ENCODE measurements at regions not wholly inside any gene's neighbourhood (a gene's known extent, or its start where the extent isn't known, plus 50 kb on each side); places are given as distances from the start of the nearest gene placed in this dataset.

- TF ChIP-seq CTCF (IDR thresholded peaks at IDR 0.05; ENCODE audit: low read depth, low read length) (no peak), EZH2phosphoT487 (IDR thresholded peaks at IDR 0.05; ENCODE audit: low read depth) (no peak)
Measured at GRCh38 chr15:24146251-24146650, 459.1 kb upstream of the NDN start.
